ENCODE measurements at regions not wholly inside any gene's neighbourhood (a gene's known extent, or its start where the extent isn't known, plus 50 kb on each side); places are given as distances from the start of the nearest gene placed in this dataset.

GRCh38 chr2:145906354-145906753 is 1386.4 kb upstream of the ZEB2 start:
- H3K36me3 ChIP-seq (replicated peaks in 1 of 2; ENCODE audit: control extremely low read depth in 1 of 2, control insufficient read depth in 1 of 2, extremely low read depth in 1 of 2, insufficient read depth in 2 of 2, low read length in 1 of 2) = no peaks in the 10 kb centered on the region
- H2AFZ ChIP-seq (ENCODE audit: insufficient read depth, low read depth, low read length, poor library complexity, severe bottlenecking) = no peak overlapping the region
- H3K79me2 ChIP-seq (ENCODE audit: control insufficient read depth, insufficient read depth, low read length) = no peaks in the 10 kb centered on the region
- POLR2A ChIA-PET = no interaction called here
- no peak overlapping the region for H3K4me2 ChIP-seq (replicated peaks; ENCODE audit: low read depth, low read length, poor library complexity, severe bottlenecking)
- H3K27me3 ChIP-seq (replicated peaks in 1 of 4; ENCODE audit: control extremely low read depth in 1 of 4, control insufficient read depth in 3 of 4, insufficient read depth in 4 of 4, low read length in 3 of 4) = no peaks in the 10 kb centered on the region
- Mint-ChIP-seq H3K27me3 (no peaks in the 10 kb centered on the region), H3K9me3 (ENCODE audit: insufficient read depth) (peaks cover 2% of the 10 kb centered on the region), H3K4me1 (peaks cover 7% of the 10 kb centered on the region), H3K27ac (no peak overlapping the region), H3K4me3 (no peak overlapping the region)
- peaks cover 3 to 5% of the 10 kb centered on the region in 2 donors for H3K4me1 ChIP-seq (ENCODE audit: control insufficient read depth in 2 of 2, insufficient read depth in 2 of 2, low read length in 2 of 2)
- CTCF ChIA-PET = no interaction called here
- TF ChIP-seq EZH2 (IDR thresholded peaks at IDR 0.05; ENCODE audit: borderline replicate concordance, insufficient read depth, low read depth, low read length, poor library complexity, severe bottlenecking) = no peak
- TF ChIP-seq CTCF (IDR thresholded peaks at IDR 0.05) = no peak
- H3K27ac ChIP-seq (ENCODE audit: low read length in 2 of 2) = no peak overlapping the region
- H3K4me3 ChIP-seq (ENCODE audit: control extremely low read depth in 1 of 5, extremely low read depth in 1 of 5, insufficient read depth in 1 of 5, low read depth in 2 of 5, low read length in 4 of 5) = no peak overlapping the region
- H3K9ac ChIP-seq (ENCODE audit: low read length) = no peak overlapping the region
- DNase-seq (no peak), ATAC-seq (ENCODE audit: low read depth) (no peak)
- 63% methylated on average over 1 of the region's 1 CpG for WGBS (ENCODE audit: insufficient coverage)
- intact Hi-C loops (cut with micrococcal nuclease) = no loop called here
- H4K20me1 ChIP-seq (ENCODE audit: control insufficient read depth, insufficient read depth, low read length, poor library complexity, severe bottlenecking) = no peaks in the 10 kb centered on the region
- peaks cover 0 to 8% (median 0%) of the 10 kb centered on the region in 3 donors for H3K9me3 ChIP-seq (ENCODE audit: control extremely low read depth in 1 of 3, control insufficient read depth in 2 of 3, insufficient read depth in 1 of 3, low read length in 2 of 3)

GRCh38 chr2:145905371-145905770 is 1385.5 kb upstream of the ZEB2 start:
- no peaks in the 10 kb centered on the region for H3K27me3 Mint-ChIP-seq
- Histone ChIP-seq H3K4me2 (replicated peaks; ENCODE audit: low read depth, low read length, poor library complexity, severe bottlenecking) (no peak overlapping the region), H3K79me2 (ENCODE audit: control insufficient read depth, insufficient read depth, low read length) (no peaks in the 10 kb centered on the region), H3K9me3 (ENCODE audit: control extremely low read depth in 1 of 3, control insufficient read depth in 2 of 3, insufficient read depth in 1 of 3, low read length in 2 of 3) (peaks cover 0 to 8% (median 0%) of the 10 kb centered on the region in 3 donors), H3K27ac (ENCODE audit: low read length in 2 of 2) (no peak overlapping the region), H3K36me3 (replicated peaks in 1 of 2; ENCODE audit: control extremely low read depth in 1 of 2, control insufficient read depth in 1 of 2, extremely low read depth in 1 of 2, insufficient read depth in 2 of 2, low read length in 1 of 2) (no peaks in the 10 kb centered on the region), H4K20me1 (ENCODE audit: control insufficient read depth, insufficient read depth, low read length, poor library complexity, severe bottlenecking) (no peaks in the 10 kb centered on the region), H3K27me3 (replicated peaks in 1 of 4; ENCODE audit: control extremely low read depth in 1 of 4, control insufficient read depth in 3 of 4, insufficient read depth in 4 of 4, low read length in 3 of 4) (no peaks in the 10 kb centered on the region), H2AFZ (ENCODE audit: insufficient read depth, low read depth, low read length, poor library complexity, severe bottlenecking) (no peak overlapping the region), H3K4me1 (ENCODE audit: control insufficient read depth in 2 of 2, insufficient read depth in 2 of 2, low read length in 2 of 2) (peaks cover 0 to 2% of the 10 kb centered on the region in 2 donors), H3K4me3 (ENCODE audit: control extremely low read depth in 1 of 5, extremely low read depth in 1 of 5, insufficient read depth in 1 of 5, low read depth in 2 of 5, low read length in 4 of 5) (no peak overlapping the region), H3K9ac (ENCODE audit: low read length) (no peak overlapping the region)
- ChIA-PET CTCF (no interaction called here), POLR2A (no interaction called here)
- peaks cover 2% of the 10 kb centered on the region for H3K9me3 Mint-ChIP-seq (ENCODE audit: insufficient read depth)
- peaks cover 4% of the 10 kb centered on the region for H3K4me1 Mint-ChIP-seq
- intact Hi-C loops (cut with micrococcal nuclease) = no loop called here
- no peak for DNase-seq
- no peak overlapping the region for H3K4me3 Mint-ChIP-seq
- ATAC-seq (ENCODE audit: low read depth) = no peak
- WGBS (ENCODE audit: insufficient coverage) = no CpG with 5 or more reads among the region's 1 CpG
- no peak overlapping the region for H3K27ac Mint-ChIP-seq
- TF ChIP-seq CTCF (IDR thresholded peaks at IDR 0.05) = no peak
- no peak for TF ChIP-seq EZH2 (IDR thresholded peaks at IDR 0.05; ENCODE audit: borderline replicate concordance, insufficient read depth, low read depth, low read length, poor library complexity, severe bottlenecking)
